PC-9 (cell line): ENCODE measurements at regions not wholly inside any gene's neighbourhood (a gene's known extent, or its start where the extent isn't known, plus 50 kb on each side); places are given as distances from the start of the nearest gene placed in this dataset.

Source experiments
- CTCF ChIP-seq: fragments of 200-600 bp; sonication (generic); conservative IDR thresholded peaks from 2 replicates; pipeline ENCODE4 v1.6.1; 2017; ENCODE audit warnings: mixed run types, antibody characterized with exemption, mild to moderate bottlenecking, moderate library complexity
- EZH2 ChIP-seq: fragments of 200-600 bp; sonication (generic); IDR thresholded peaks from 2 replicates; pipeline ENCODE4 v1.8.0; 2017; ENCODE audit warnings: antibody characterized with exemption, low read depth

DNA sequence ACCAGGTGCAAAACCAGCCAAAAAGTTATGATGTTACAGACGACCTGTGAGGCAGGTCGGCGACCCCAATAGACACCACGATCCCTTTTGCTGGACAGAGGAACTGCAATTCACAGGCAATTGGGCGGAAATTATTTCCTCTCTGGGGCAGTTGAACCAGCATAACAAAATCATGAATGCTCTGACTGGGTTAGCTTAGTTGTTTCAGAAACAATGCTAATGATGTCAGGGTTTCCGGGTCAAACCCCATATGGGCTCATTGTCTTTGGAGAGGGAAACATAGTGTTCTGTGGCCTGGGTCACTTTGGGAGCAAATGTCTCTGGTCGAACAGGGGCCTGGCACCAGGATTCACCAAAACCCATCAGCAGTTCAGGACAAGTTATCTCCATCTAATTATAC, 669.1 kb upstream of the NRP1 start:
- TF ChIP-seq CTCF (no peak), EZH2 (no peak)
